Pancreas (tissue), 10 donors: ENCODE measurements at regions not wholly inside any gene's neighbourhood (a gene's known extent, or its start where the extent isn't known, plus 50 kb on each side); places are given as distances from the start of the nearest gene placed in this dataset.
"Not testable (repeated sequence)": the region's sequence is repeated elsewhere in the genome, so short reads cannot be mapped to it uniquely, and the experiment has no call there.

Source experiments
- ATAC-seq, 4 donors: fragments of 200-7000 bp; cut with Tn5 transposase; one replicate each; pipeline versions ENCODE4 v1.8.0 to v1.9.1; 2020; ENCODE audit warnings: mild to moderate bottlenecking in 4 of 4, moderate library complexity in 4 of 4
- DNase-seq, 6 donors: peaks; one replicate each; pipeline ENCODE4 v3.0.0-alpha.2; 2020
- FAIRE-seq: peaks from 2 replicates; lab custom pipeline; 2012; peaks lifted over from hg19 to GRCh38; lab: Jason Lieb, UNC
- H3K27ac ChIP-seq, 4 donors: fragments of 200-600 bp; sonication (generic); 1 replicate in 3 of 4; 2 replicates in 1 of 4; pipeline versions ENCODE4 v1.5.0 to v1.8.0; 2020
- H3K27me3 ChIP-seq, 4 donors: fragments of 200-600 bp; one replicate each; pipeline ENCODE4 v1.8.0; 2021
- H3K36me3 ChIP-seq, 3 donors: fragments of 200-600 bp; sonication (generic) in 1 of 3; one replicate each; pipeline versions ENCODE4 v1.5.0 to v1.8.0; 2020 to 2021
- H3K4me1 ChIP-seq, 3 donors: fragments of 200-600 bp; one replicate each; pipeline ENCODE4 v1.8.0; 2021
- H3K4me3 ChIP-seq, 4 donors: fragments of 200-600 bp; sonication (generic) in 2 of 4; one replicate each; pipeline versions ENCODE4 v1.5.0 to v1.8.0; 2020 to 2021
- H3K9me3 ChIP-seq, 4 donors: fragments of 200-600 bp; one replicate each; pipeline ENCODE4 v1.8.0; 2021
- WGBS, 2 donors: extraction: QIAGEN DNeasy Blood & Tissue Kit; methylation state at CpG; one replicate each; pipeline ENCODE4 v1.1.7; 2013; 5-methylcytosine and 5-hydroxymethylcytosine counted together
- intact Hi-C, 3 donors: fragments of 100-400 bp; cut with DNase I; formaldehyde crosslinking; loops; one replicate each; pipeline versions ENCODE4 v1.11.1 to v1.14.2; 2022
- TF ChIP-seq, protein P1 (sequence below), 4 donors: fragments of 200-600 bp; sonication (generic) in 3 of 4; IDR thresholded peaks; one replicate each; pipeline versions ENCODE4 v1.5.0 to v1.8.0; 2021; ENCODE audit warnings: antibody characterized with exemption in 4 of 4
- donor health status: healthy with polysubstance abuse.
- donor health status: DM: no; HTN: no; CAD: no; lungs with moderate emphysema.
- donor health status: DM: no; HTN: no; CAD: no.
- donor health status: control.
- donor health status: control.
- donor health status: Bipolar disorder and iron deficiency.
- donor health status: DM: yes; HTN: yes; CAD: no.
- donor health status: DM: no; HTN: no; CAD: no.
- donor health status: DM: no; HTN: no; CAD: no.
- donor health status: DM: yes; HTN: yes; CAD: no.

DNA sequence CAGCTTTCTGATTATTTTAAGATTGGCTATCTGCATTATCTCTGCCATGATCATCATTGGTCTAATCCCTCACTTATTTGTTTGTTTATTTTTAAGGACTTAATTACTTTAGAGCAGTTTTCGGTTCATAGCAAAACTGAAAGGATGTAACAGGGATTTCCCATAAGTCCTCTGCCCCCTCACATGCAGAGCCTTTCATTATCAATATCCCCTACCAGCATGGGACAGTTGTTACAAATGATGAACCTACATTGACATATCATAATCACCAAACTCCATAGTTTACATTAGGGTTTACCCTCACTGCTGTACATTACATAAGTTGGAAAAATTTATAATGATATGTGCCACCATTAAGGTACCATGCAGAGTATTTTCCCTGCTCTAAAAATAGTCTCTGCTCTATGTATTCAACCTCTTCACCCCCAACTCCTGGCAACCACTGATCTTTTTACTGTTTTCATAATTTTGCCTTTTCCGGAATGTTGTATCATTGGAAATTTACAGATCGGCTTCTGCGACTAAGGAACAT is 131.9 kb downstream of the GOLGA6L6 start:
- H3K4me1 ChIP-seq, H3K27me3 ChIP-seq, H3K4me3 ChIP-seq, DNase-seq, intact Hi-C loops, H3K9me3 ChIP-seq, ATAC-seq, H3K27ac ChIP-seq, H3K36me3 ChIP-seq, FAIRE-seq: not testable (repeated sequence)
- WGBS, 2 donors: 80 to 84% methylated on average over 4 of the region's 4 CpGs
- TF ChIP-seq, protein P1, sequence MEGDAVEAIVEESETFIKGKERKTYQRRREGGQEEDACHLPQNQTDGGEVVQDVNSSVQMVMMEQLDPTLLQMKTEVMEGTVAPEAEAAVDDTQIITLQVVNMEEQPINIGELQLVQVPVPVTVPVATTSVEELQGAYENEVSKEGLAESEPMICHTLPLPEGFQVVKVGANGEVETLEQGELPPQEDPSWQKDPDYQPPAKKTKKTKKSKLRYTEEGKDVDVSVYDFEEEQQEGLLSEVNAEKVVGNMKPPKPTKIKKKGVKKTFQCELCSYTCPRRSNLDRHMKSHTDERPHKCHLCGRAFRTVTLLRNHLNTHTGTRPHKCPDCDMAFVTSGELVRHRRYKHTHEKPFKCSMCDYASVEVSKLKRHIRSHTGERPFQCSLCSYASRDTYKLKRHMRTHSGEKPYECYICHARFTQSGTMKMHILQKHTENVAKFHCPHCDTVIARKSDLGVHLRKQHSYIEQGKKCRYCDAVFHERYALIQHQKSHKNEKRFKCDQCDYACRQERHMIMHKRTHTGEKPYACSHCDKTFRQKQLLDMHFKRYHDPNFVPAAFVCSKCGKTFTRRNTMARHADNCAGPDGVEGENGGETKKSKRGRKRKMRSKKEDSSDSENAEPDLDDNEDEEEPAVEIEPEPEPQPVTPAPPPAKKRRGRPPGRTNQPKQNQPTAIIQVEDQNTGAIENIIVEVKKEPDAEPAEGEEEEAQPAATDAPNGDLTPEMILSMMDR (IDR thresholded peaks at IDR 0.05): peak in 1 of 4 donors; percentile 1

DNA sequence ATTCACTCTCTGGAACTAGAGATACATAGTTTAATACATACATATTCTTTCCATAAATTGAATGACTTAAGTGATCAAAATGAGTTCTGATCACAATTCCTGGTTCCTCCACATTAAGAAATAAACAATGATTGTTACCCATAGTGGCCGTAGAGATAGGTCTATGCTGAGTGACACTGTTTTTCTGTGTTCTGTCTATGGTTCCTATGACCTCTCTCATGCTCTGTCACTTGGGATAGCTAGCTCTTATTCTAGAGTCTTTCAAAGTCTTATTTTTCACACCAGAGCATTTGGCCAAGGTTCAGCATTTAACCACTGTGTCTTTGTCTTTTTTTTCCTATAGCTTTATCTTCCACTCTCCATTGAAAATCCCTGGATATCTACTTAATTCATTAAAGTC is 132.4 kb downstream of the GOLGA6L6 start:
- Histone ChIP-seq H3K4me1 (no peaks in the 10 kb centered on the region), H3K27me3 (peaks cover 0 to 9% (median 3%) of the 10 kb centered on the region in 4 donors), H3K36me3 (no peaks in the 10 kb centered on the region), H3K9me3 (peaks cover 0 to 2% (median 0%) of the 10 kb centered on the region in 4 donors), H3K4me3 (no peak overlapping the region), H3K27ac (no peak overlapping the region)
- 53 to 62% methylated on average over 1 of the region's 1 CpG for WGBS, 2 donors
- DNase-seq (no peak), FAIRE-seq (no peak), ATAC-seq (no peak)
- intact Hi-C loops: no loop called here
- TF ChIP-seq, protein P1 (IDR thresholded peaks at IDR 0.05): peak in 1 of 4 donors; percentile 2

DNA sequence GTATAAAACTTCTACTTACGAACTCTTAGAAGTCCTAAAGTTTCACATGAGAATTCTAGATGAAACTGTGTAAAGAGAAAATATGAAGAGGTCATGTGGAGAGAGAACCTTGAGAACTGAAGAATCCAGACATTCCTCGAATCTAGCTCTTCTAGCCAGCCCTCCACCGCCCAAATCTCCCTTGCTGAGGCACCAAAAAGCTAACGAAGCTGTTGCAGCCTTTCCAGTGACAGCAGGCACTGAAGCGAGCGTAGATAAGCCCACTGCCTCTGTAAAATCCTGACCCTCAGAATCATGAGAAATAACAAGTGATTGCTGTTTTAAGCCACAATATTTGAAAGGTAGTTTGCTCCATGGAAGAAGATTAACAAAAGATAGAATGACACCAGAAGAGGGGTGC is 134.0 kb downstream of the GOLGA6L6 start:
- no peak for FAIRE-seq
- Histone ChIP-seq H3K9me3 (peaks cover 0 to 2% (median 0%) of the 10 kb centered on the region in 4 donors), H3K27me3 (peaks cover 0 to 11% (median 3%) of the 10 kb centered on the region in 4 donors), H3K36me3 (no peaks in the 10 kb centered on the region), H3K4me3 (no peak overlapping the region), H3K4me1 (no peaks in the 10 kb centered on the region), H3K27ac (no peak overlapping the region)
- DNase-seq: no peak
- no peak for ATAC-seq
- intact Hi-C loops: no loop called here
- WGBS, 2 donors: 33 to 56% methylated on average over 6 of the region's 6 CpGs
- TF ChIP-seq, protein P1 (IDR thresholded peaks at IDR 0.05): no peak

DNA sequence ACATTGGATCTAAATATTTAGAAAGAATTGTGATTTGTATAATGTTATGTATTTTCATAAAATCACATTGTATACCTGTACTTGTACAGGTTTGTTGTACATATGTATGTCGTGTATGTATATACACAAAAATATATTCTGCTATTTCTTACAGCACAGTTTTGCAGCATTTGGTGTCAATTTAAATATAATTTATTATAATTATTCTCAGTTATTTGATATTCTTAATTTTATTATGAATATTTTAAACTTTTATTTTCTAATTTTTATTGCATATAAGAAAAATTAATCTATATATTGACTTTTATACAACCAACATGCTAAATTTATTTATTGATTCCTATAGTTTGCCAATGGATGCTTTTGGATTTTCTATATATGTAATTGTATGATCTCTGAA is 137.0 kb downstream of the GOLGA6L6 start:
- intact Hi-C loops, H3K4me1 ChIP-seq, DNase-seq, H3K27ac ChIP-seq, H3K4me3 ChIP-seq, H3K36me3 ChIP-seq, ATAC-seq, H3K9me3 ChIP-seq: not testable (repeated sequence)
- WGBS, 2 donors: 28 to 64% methylated on average over 1 of the region's 1 CpG
- peak; percentile 98 for FAIRE-seq
- H3K27me3 ChIP-seq: peaks cover 0 to 11% (median 3%) of the 10 kb centered on the region in 4 donors

DNA sequence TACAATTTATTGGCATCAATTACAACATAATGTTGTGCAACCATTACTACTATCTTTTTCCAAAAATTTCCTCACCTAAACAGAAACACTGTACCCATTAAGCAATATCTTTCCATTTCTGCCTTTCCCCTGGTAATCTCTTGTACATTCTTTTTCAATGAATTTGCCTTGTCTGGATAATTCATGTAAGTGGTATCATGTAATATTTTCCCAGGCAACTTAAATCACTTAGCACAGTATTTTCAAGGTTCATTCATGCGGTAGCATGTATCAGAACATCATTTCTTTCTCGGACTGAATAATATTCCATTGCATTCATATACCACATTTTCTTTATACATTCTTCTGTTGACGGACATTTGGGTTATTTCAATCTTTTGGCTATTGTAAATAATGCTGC is 139.0 kb downstream of the GOLGA6L6 start:
- FAIRE-seq: not testable (repeated sequence)

DNA sequence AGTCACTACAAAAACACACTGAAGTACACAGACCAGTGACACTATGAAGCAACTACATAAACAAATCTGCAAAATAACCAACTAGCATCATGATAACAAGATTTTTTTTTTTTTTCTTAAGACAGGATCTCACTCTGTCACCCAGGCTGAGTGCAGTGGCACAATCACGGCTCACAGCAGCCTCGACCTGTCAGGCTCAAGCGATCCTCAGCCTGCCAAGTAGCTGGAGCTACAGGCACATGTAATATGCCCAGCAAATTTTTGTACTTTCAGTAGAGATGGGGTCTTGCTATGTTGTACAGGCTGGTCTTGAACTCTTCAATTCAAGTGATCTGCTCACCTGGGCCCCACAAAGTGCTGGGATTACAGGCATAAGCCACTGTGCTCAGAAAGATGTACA is 140.5 kb downstream of the GOLGA6L6 start:
- H3K27ac ChIP-seq, H3K4me1 ChIP-seq, H3K36me3 ChIP-seq, DNase-seq, ATAC-seq, intact Hi-C loops, H3K4me3 ChIP-seq, FAIRE-seq, H3K9me3 ChIP-seq: not testable (repeated sequence)
- H3K27me3 ChIP-seq: peaks cover 0 to 15% (median 0%) of the 10 kb centered on the region in 4 donors
- 46 to 58% methylated on average over 3 of the region's 3 CpGs for WGBS, 2 donors

More for the DNA sequence above, 139.0 kb downstream of the GOLGA6L6 start:
- WGBS, 2 donors: 42 to 67% methylated on average over 3 of the region's 3 CpGs
- ATAC-seq, H3K27ac ChIP-seq, H3K4me1 ChIP-seq, H3K36me3 ChIP-seq, intact Hi-C loops, H3K4me3 ChIP-seq, DNase-seq, H3K9me3 ChIP-seq: not testable (repeated sequence)
- H3K27me3 ChIP-seq: peaks cover 0 to 11% (median 3%) of the 10 kb centered on the region in 4 donors

DNA sequence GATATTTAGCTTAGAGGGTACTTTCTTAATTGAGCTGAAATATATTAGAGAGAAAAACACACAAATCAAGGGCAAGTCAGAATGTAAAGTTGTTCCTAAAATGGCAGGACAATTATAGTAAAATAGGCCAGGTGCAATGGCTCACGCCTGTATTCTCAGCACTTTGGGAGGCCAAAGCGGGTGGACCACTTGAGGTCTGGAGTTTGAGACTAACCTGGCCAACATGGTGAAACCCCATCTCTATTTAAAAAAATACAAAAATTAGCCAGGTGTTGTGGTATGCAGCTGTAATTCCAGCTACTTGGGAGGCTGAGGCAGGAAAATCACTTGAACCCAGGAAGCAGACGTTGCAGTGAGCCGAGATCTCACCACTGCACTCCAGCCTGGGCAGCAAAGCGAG is 142.9 kb downstream of the GOLGA6L6 start:
- H3K4me3 ChIP-seq, ATAC-seq, DNase-seq, H3K4me1 ChIP-seq, FAIRE-seq, H3K27ac ChIP-seq, H3K9me3 ChIP-seq, H3K36me3 ChIP-seq, intact Hi-C loops, H3K27me3 ChIP-seq: not testable (repeated sequence)
- 46 to 65% methylated on average over 5 of the region's 5 CpGs for WGBS, 2 donors

DNA sequence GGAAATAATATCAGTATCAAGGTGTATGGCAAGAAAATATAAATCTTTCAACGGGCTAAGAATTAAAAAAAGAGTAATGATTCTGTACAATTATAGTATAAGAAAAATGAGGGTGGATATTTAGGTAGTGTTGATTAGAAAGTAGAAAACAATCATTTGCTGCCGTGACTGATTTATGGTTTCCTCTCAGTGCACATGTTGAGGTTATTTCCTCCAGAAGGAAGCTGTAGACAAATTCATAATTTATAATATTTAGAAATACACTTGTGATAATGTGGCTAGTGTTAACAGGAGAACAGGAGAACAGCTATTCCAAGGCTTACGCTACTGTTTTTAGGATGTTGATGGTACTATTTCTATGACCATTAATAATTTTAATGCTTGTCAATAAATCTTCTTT is 153.4 kb downstream of the GOLGA6L6 start:
- H3K36me3 ChIP-seq, H3K4me3 ChIP-seq, H3K27me3 ChIP-seq, intact Hi-C loops, FAIRE-seq, H3K9me3 ChIP-seq, ATAC-seq, DNase-seq, H3K27ac ChIP-seq, H3K4me1 ChIP-seq: not testable (repeated sequence)
- 31 to 68% methylated on average over 3 of the region's 3 CpGs for WGBS, 2 donors
